SK-N-SH (cell line): ENCODE measurements at regions not wholly inside any gene's neighbourhood (a gene's known extent, or its start where the extent isn't known, plus 50 kb on each side); places are given as distances from the start of the nearest gene placed in this dataset.

Experiments used
- CTCF ChIA-PET: fragments of 300-600, 350-600 bp; formaldehyde crosslinking; extraction: SDS; loops from one replicate; lab custom pipeline; 2021; lab: Yijun Ruan, JAX
- POLR2A ChIA-PET: fragments of 350-600 bp; sonication (Branson Sonifier 250); formaldehyde crosslinking; extraction: SDS; loops from one replicate; lab custom pipeline; 2020; ENCODE audit warnings: antibody characterized with exemption, inconsistent platforms; lab: Yijun Ruan, JAX
- DNase-seq: peaks from one replicate; pipeline ENCODE4 v3.0.0; 2012
- H2AFZ ChIP-seq: fragments of 200-600 bp; sonication (generic); 2 replicates; pipeline ENCODE4 v1.8.1; 2016; ENCODE audit warnings: antibody characterized with exemption, mild to moderate bottlenecking, low read depth
- H3F3A ChIP-seq: fragments of 200-600 bp; sonication (generic); replicated peaks from 2 replicates; pipeline ENCODE3; 2016; ENCODE audit warnings: antibody characterized with exemption, mild to moderate bottlenecking; ENCODE audit not compliant: insufficient read depth
- H3K27ac ChIP-seq, 2 experiments: fragments of 200-500 bp in 1 of 2; fragments of 200-600 bp in 1 of 2; sonication (Bioruptor generic) in 1 of 2; sonication (generic), shearing (Covaris generic) in 1 of 2; 2 replicates each; pipeline versions ENCODE4 v1.5.1 to v1.6.1; 2014 to 2016; ENCODE audit warnings: low read depth in 2 of 2, inconsistent platforms in 1 of 2, low read length in 1 of 2, mild to moderate bottlenecking in 1 of 2, mixed read lengths in 1 of 2
- H3K27me3 ChIP-seq: fragments of 200-600 bp; sonication (generic), shearing (Covaris generic); 2 replicates; pipeline ENCODE4 v1.6.1; 2016; ENCODE audit warnings: mixed run types; ENCODE audit not compliant: insufficient read depth
- H3K36me3 ChIP-seq, 2 experiments: fragments of 200-500 bp in 1 of 2; fragments of 200-600 bp in 1 of 2; sonication (Bioruptor generic) in 1 of 2; sonication (generic) in 1 of 2; replicated peaks in 1 of 2; 2 replicates each; pipeline versions ENCODE3 to v1.5.1; 2014 to 2016; ENCODE audit warnings: low read length in 1 of 2, mild to moderate bottlenecking in 1 of 2; ENCODE audit not compliant: insufficient read depth in 2 of 2, control insufficient read depth in 1 of 2
- H3K4me1 ChIP-seq, 2 experiments: fragments of 200-500 bp in 1 of 2; fragments of 200-600 bp in 1 of 2; sonication (Bioruptor generic) in 1 of 2; sonication (generic), shearing (Covaris generic) in 1 of 2; 2 replicates each; pipeline versions ENCODE4 v1.5.1 to v1.6.1; 2014 to 2016; ENCODE audit warnings: low read depth in 1 of 2, low read length in 1 of 2, mixed run types in 1 of 2; ENCODE audit not compliant: insufficient read depth in 2 of 2, control insufficient read depth in 1 of 2
- H3K4me2 ChIP-seq: fragments of 200-600 bp; sonication (generic), shearing (Covaris generic); 2 replicates; pipeline ENCODE4 v1.6.1; 2017; ENCODE audit warnings: mixed run types
- H3K4me3 ChIP-seq, 2 experiments: fragments of 200-500 bp in 1 of 2; fragments of 200-600 bp in 1 of 2; sonication (Bioruptor generic) in 1 of 2; sonication (generic), shearing (Covaris generic) in 1 of 2; 2 replicates each; pipeline versions ENCODE4 v1.5.1 to v1.8.1; 2014 to 2016; ENCODE audit warnings: low read depth in 2 of 2, inconsistent platforms in 1 of 2, low read length in 1 of 2, mild to moderate bottlenecking in 1 of 2, mixed read lengths in 1 of 2, moderate library complexity in 1 of 2
- H3K79me2 ChIP-seq: fragments of 200-600 bp; sonication (generic); 2 replicates; pipeline ENCODE4 v1.8.1; 2017; ENCODE audit warnings: mild to moderate bottlenecking; ENCODE audit not compliant: insufficient read depth
- H3K9ac ChIP-seq: fragments of 200-600 bp; sonication (generic); 2 replicates; pipeline ENCODE4 v1.6.1; 2017; ENCODE audit warnings: mixed run types
- H3K9me2 ChIP-seq: fragments of 200-600 bp; sonication (generic); 2 replicates; pipeline ENCODE4 v1.6.1; 2017; ENCODE audit warnings: mixed run types
- H3K9me3 ChIP-seq: fragments of 200-600 bp; sonication (generic); 2 replicates; pipeline ENCODE4 v1.6.1; 2017; ENCODE audit warnings: mixed run types, mild to moderate bottlenecking, moderate library complexity
- H4K20me1 ChIP-seq: fragments of 200-600 bp; sonication (generic); 2 replicates; pipeline ENCODE4 v1.6.1; 2017; ENCODE audit warnings: mild to moderate bottlenecking, mixed run types; ENCODE audit not compliant: insufficient read depth
- ELF1 ChIP-seq: IDR thresholded peaks from 2 replicates; pipeline ENCODE4 v1.4.0; 2012
- FOSL2 ChIP-seq: IDR thresholded peaks from 2 replicates; pipeline ENCODE4 v1.4.0; 2012; ENCODE audit warnings: low read depth, mild to moderate bottlenecking, moderate library complexity, borderline replicate concordance
- FOXJ3 ChIP-seq: sonication (generic); formaldehyde crosslinking; IDR thresholded peaks from 2 replicates; pipeline ENCODE4 v1.5.1; 2020; ENCODE audit warnings: mild to moderate bottlenecking, missing genetic modification reagents
- FOXM1 ChIP-seq: IDR thresholded peaks from 2 replicates; pipeline ENCODE4 v1.4.0; 2012; ENCODE audit warnings: low read depth, mild to moderate bottlenecking
- GATA2 ChIP-seq: sonication (generic); formaldehyde crosslinking; IDR thresholded peaks from 2 replicates; pipeline ENCODE4 v1.5.0; 2020; ENCODE audit warnings: mild to moderate bottlenecking, missing genetic modification reagents
- JUND ChIP-seq: IDR thresholded peaks from 2 replicates; pipeline ENCODE4 v1.4.0; 2012
- MEF2A ChIP-seq: IDR thresholded peaks from 2 replicates; pipeline ENCODE4 v1.4.0; 2012; ENCODE audit warnings: low read depth, borderline replicate concordance
- MXI1 ChIP-seq: IDR thresholded peaks from 2 replicates; pipeline ENCODE4 v1.6.1; 2012; ENCODE audit warnings: mild to moderate bottlenecking, low read depth, low read length, improper control_type of control experiment
- NRF1 ChIP-seq: IDR thresholded peaks from 2 replicates; pipeline ENCODE4 v1.6.1; 2012; ENCODE audit warnings: low read depth, mild to moderate bottlenecking, low read length
- POLR2AphosphoS5 ChIP-seq: IDR thresholded peaks from 2 replicates; pipeline ENCODE4 v1.6.1; 2012; ENCODE audit warnings: low read depth, low read length
- RCOR1 ChIP-seq: fragments of 150-350 bp; IDR thresholded peaks from 2 replicates; pipeline ENCODE4 v1.6.1; 2017; ENCODE audit warnings: antibody characterized with exemption, low read length
- REST ChIP-seq: IDR thresholded peaks from 2 replicates; pipeline ENCODE4 v1.6.1; 2012; ENCODE audit warnings: mild to moderate bottlenecking, low read depth, low read length, moderate library complexity
- RXRA ChIP-seq: IDR thresholded peaks from 2 replicates; pipeline ENCODE4 v1.4.0; 2012; ENCODE audit warnings: low read depth, mild to moderate bottlenecking, borderline replicate concordance
- SIN3A ChIP-seq: IDR thresholded peaks from 2 replicates; pipeline ENCODE4 v1.6.1; 2012; ENCODE audit warnings: low read depth, mild to moderate bottlenecking, low read length, moderate library complexity, borderline replicate concordance
- SMC3 ChIP-seq: IDR thresholded peaks from 2 replicates; pipeline ENCODE4 v1.6.1; 2012; ENCODE audit warnings: low read depth, low read length, improper control_type of control experiment
- TCF12 ChIP-seq: IDR thresholded peaks from 2 replicates; pipeline ENCODE4 v1.4.0; 2012
- USF1 ChIP-seq: IDR thresholded peaks from 2 replicates; pipeline ENCODE4 v1.4.0; 2012; ENCODE audit warnings: low read depth, borderline replicate concordance
- WGBS: methylation state at CpG from one replicate; pipeline ENCODE4 v1.1.6; 2017; ENCODE audit warnings: low lambda C conversion rate; 5-methylcytosine and 5-hydroxymethylcytosine counted together
- TF ChIP-seq, protein P1 (sequence below): IDR thresholded peaks from 2 replicates; pipeline ENCODE4 v1.4.0; 2012; ENCODE audit warnings: low read depth, borderline replicate concordance

DNA sequence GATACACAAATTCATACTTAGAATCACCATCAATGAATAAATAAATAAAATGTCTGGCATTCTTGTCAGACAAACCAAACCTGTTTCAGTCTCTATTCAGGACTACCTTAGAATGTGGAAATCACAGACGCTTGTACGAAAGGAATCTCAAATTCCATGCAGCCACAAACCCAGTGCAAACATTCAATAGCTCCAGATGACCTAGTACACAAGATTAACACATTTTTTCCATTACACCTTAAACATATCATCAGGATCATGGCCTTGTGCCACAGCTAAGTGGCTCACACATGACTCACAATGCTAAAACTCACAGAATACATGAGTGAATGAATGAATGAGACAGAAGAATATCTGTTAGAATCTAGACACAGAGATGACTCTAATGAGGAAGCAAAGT, 134.2 kb downstream of the PWWP3B start:
- Histone ChIP-seq H3K27me3 (no peaks in the 10 kb centered on the region), H3K4me3 (no peak overlapping the region), H3K9me3 (no peaks in the 10 kb centered on the region), H3K9me2 (no peaks in the 10 kb centered on the region), H3F3A (no peaks in the 10 kb centered on the region), H3K9ac (no peak overlapping the region), H2AFZ (no peak overlapping the region), H3K4me2 (no peak overlapping the region), H3K4me1 (no peaks in the 10 kb centered on the region), H4K20me1 (no peaks in the 10 kb centered on the region), H3K79me2 (no peaks in the 10 kb centered on the region), H3K27ac (no peak overlapping the region), H3K36me3 (no peaks in the 10 kb centered on the region)
- CTCF ChIA-PET, result no interaction called here
- 4% methylated on average over 2 of the region's 2 CpGs for WGBS
- POLR2A ChIA-PET, result no interaction called here
- no peak for DNase-seq
- no peak for TF ChIP-seq RXRA
- TF ChIP-seq, protein P1, sequence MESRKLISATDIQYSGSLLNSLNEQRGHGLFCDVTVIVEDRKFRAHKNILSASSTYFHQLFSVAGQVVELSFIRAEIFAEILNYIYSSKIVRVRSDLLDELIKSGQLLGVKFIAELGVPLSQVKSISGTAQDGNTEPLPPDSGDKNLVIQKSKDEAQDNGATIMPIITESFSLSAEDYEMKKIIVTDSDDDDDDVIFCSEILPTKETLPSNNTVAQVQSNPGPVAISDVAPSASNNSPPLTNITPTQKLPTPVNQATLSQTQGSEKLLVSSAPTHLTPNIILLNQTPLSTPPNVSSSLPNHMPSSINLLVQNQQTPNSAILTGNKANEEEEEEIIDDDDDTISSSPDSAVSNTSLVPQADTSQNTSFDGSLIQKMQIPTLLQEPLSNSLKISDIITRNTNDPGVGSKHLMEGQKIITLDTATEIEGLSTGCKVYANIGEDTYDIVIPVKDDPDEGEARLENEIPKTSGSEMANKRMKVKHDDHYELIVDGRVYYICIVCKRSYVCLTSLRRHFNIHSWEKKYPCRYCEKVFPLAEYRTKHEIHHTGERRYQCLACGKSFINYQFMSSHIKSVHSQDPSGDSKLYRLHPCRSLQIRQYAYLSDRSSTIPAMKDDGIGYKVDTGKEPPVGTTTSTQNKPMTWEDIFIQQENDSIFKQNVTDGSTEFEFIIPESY, result no peak
- no peak for TF ChIP-seq USF1
- no peak for TF ChIP-seq JUND
- no peak for TF ChIP-seq FOXJ3 (CRISPR knock-in tag)
- TF ChIP-seq MXI1, result no peak
- TF ChIP-seq ELF1, result no peak
- no peak for TF ChIP-seq GATA2
- no peak for TF ChIP-seq SIN3A
- TF ChIP-seq NRF1, result no peak
- no peak for TF ChIP-seq FOXM1
- no peak for TF ChIP-seq FOSL2
- no peak for TF ChIP-seq RCOR1
- TF ChIP-seq SMC3, result no peak
- TF ChIP-seq TCF12, result no peak
- no peak for TF ChIP-seq MEF2A
- no peak for TF ChIP-seq POLR2AphosphoS5

DNA sequence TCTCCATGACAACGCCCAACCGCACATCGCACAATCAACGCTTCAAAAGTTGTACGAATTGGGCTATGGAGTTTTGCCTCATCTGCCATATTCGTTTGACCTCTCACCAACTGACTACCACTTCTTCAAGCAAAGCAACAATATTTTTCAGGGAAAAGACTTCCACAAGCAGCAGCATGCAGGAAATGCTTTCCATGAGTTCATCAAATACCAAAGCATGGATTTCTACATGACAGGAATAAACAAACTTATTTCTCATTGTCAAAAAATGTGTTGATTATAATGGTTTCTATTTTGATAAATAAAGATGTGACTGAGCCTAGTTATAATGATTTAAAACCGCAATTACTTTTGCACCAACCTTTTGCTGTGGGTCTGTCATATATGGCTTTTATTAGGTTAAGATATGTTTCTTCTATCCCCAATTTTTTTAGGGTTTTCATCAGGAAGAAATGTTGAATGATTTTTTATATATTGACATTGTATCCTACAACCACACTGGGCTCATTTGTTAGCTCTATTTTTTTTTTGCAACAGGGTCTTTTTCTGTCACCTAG, 138.4 kb downstream of the PWWP3B start:
- Histone ChIP-seq H3F3A (no peaks in the 10 kb centered on the region), H3K4me1 (no peaks in the 10 kb centered on the region), H3K9ac (no peak overlapping the region), H4K20me1 (no peaks in the 10 kb centered on the region), H2AFZ (no peak overlapping the region), H3K9me2 (no peaks in the 10 kb centered on the region), H3K79me2 (no peaks in the 10 kb centered on the region), H3K36me3 (no peaks in the 10 kb centered on the region), H3K4me3 (no peak overlapping the region), H3K9me3 (no peaks in the 10 kb centered on the region), H3K27ac (no peak overlapping the region), H3K4me2 (no peak overlapping the region), H3K27me3 (no peaks in the 10 kb centered on the region)
- no peak for DNase-seq
- TF ChIP-seq REST, result no peak
- CTCF ChIA-PET, result no interaction called here
- WGBS, result 34% methylated on average over 7 of the region's 7 CpGs
- POLR2A ChIA-PET, result no interaction called here
